HG03280 (cell line): ENCODE measurements at regions not wholly inside any gene's neighbourhood (a gene's known extent, or its start where the extent isn't known, plus 50 kb on each side); places are given as distances from the start of the nearest gene placed in this dataset.
A peak's percentile ranks its signal among the peaks of the same experiment; 100 is the strongest.
"Not testable (repeated sequence)": the region's sequence is repeated elsewhere in the genome, so short reads cannot be mapped to it uniquely, and the experiment has no call there.

Source experiments
- ATAC-seq: cut with Tn5 transposase; IDR thresholded peaks from one replicate; pipeline ENCODE4 v1.9.1; 2021; ENCODE audit warnings: mild to moderate bottlenecking, moderate library complexity; ENCODE audit not compliant: unreplicated experiment

- ATAC-seq, result no peak
Observed at GRCh38 chr2:199040522-199040921, 417.2 kb downstream of the SATB2 start.

- ATAC-seq, result not testable (repeated sequence)
Observed at GRCh38 chr2:199033761-199034160, 424.0 kb downstream of the SATB2 start.

GRCh38 chr2:199025146-199025545 lies 432.6 kb downstream of the SATB2 start:
- no peak for ATAC-seq

- no peak for ATAC-seq
Observed at GRCh38 chr2:199024224-199024623, 433.5 kb downstream of the SATB2 start.

GRCh38 chr2:199019898-199020507 lies 437.7 kb downstream of the SATB2 start:
- ATAC-seq, result peak; percentile 50

- no peak for ATAC-seq
Observed at GRCh38 chr2:199018826-199019225, 438.9 kb downstream of the SATB2 start.

GRCh38 chr2:199015072-199015471 lies 442.7 kb downstream of the SATB2 start:
- ATAC-seq, result no peak

GRCh38 chr2:199014226-199014625 lies 443.5 kb downstream of the SATB2 start:
- ATAC-seq, result no peak

GRCh38 chr2:199011908-199012307 lies 445.8 kb downstream of the SATB2 start:
- ATAC-seq, result no peak

- no peak for ATAC-seq
Observed at GRCh38 chr2:198994678-198995077, 463.1 kb downstream of the SATB2 start.

GRCh38 chr2:198991431-198991830 lies 466.3 kb downstream of the SATB2 start:
- ATAC-seq, result no peak

- no peak for ATAC-seq
Observed at GRCh38 chr2:198975779-198976178, 482.0 kb downstream of the SATB2 start.

GRCh38 chr2:198973785-198974184 lies 484.0 kb downstream of the SATB2 start:
- ATAC-seq, result no peak

GRCh38 chr2:198973181-198973580 lies 484.6 kb downstream of the SATB2 start:
- ATAC-seq, result no peak

GRCh38 chr2:198968545-198968944 lies 489.2 kb downstream of the SATB2 start:
- ATAC-seq, result no peak

GRCh38 chr2:198966269-198966668 lies 491.5 kb downstream of the SATB2 start:
- no peak for ATAC-seq

GRCh38 chr2:198961547-198961946 lies 496.2 kb downstream of the SATB2 start:
- ATAC-seq, result no peak

GRCh38 chr2:198957181-198957580 lies 500.6 kb downstream of the SATB2 start:
- no peak for ATAC-seq

- no peak for ATAC-seq
Observed at GRCh38 chr2:198953328-198953727, 504.4 kb downstream of the SATB2 start.

GRCh38 chr2:198950803-198951202 lies 506.9 kb downstream of the SATB2 start:
- ATAC-seq, result no peak

- ATAC-seq, result no peak
Observed at GRCh38 chr2:198945496-198945895, 512.2 kb downstream of the SATB2 start.

GRCh38 chr2:198930170-198930569 lies 527.6 kb downstream of the SATB2 start:
- no peak for ATAC-seq

- ATAC-seq, result no peak
Observed at GRCh38 chr2:198928026-198928425, 529.7 kb downstream of the SATB2 start.
